GM21723 (cell line): ENCODE measurements at regions not wholly inside any gene's neighbourhood (a gene's known extent, or its start where the extent isn't known, plus 50 kb on each side); places are given as distances from the start of the nearest gene placed in this dataset.
"Not testable (repeated sequence)": the region's sequence is repeated elsewhere in the genome, so short reads cannot be mapped to it uniquely, and the experiment has no call there.

Experiments
- ATAC-seq: cut with Tn5 transposase; IDR thresholded peaks from one replicate; pipeline ENCODE4 v1.9.1; 2021; ENCODE audit warnings: mild to moderate bottlenecking, moderate library complexity; ENCODE audit not compliant: unreplicated experiment

- ATAC-seq = not testable (repeated sequence)
Observed at GRCh38 chr7:84880326-84880997, 306.4 kb downstream of the SEMA3D start.

DNA sequence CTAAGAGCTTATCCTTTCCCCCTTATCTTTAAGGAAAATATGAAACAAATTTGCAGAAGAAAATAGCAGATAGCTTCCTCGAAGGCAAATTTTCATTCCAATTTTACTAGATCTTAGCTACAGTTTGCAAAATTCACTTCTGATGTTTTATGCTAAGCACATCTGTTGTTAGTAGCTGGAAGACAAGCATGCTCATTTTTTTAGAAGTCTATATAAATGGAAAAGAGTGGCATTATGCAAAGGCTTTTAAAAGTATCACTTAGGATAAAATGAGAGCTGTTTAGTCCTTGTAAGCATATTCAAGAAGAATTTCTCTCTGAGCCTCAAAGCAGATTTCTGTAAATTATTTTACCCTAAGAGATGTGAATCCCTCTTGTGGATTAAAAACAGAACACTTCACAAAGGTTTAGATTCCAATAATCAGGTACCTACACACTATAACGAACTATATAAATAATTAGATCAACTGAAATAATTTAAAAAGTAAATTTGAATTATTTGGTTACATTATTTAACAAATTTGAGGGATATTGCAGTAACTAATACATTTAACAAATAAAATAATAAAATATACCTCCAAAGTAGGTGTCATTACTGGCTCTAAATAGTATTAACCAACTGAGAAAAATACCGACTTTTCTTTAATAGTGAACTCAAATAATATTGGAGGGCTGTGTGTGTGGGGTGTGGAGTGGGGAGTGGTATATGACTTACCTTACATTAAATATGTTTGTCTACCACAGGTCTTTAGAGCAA lies 307.1 kb downstream of the SEMA3D start:
- no peak for ATAC-seq

GRCh38 chr7:84877943-84878570 lies 308.8 kb downstream of the SEMA3D start:
- no peak for ATAC-seq

DNA sequence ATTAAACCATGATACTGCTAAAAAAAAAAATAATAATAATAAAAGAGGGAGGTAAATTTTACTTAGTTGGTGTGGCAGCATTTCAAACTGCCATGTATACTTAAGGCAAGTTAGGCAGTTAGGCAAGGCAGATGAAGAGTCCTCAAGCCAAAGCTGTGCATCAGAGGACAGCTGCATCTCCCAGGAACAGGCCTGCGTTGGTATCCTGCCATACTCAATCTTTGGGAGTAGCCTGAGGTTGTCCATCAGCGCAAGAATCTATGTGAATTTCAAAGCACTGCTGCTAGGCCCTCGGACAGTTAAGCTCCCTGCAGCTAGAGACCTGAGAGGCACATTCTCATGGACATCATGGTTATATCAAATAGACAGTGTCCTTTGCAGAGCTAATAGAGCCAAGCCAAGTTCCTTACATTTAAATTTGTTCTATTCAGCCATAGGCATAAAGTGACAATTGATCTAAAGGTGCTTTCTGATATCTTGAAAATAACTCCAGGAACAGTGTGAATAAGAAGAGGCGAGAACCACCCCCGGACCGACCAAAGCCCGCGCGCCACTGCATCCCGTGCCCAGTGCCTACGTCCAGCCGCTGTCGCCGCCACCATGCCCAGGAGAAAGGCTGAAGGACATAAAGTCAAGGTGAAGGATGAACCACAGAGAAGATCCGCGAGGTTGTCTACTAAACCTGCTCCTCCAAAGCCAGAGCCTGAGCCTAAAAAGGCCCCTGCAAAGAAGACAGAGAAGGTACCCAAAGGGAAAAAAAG lies 310.6 kb downstream of the SEMA3D start:
- ATAC-seq = no peak

GRCh38 chr7:84865560-84865959 lies 321.3 kb downstream of the SEMA3D start:
- ATAC-seq = no peak

- no peak for ATAC-seq
Observed at GRCh38 chr7:84857336-84857735, 329.5 kb downstream of the SEMA3D start.

DNA sequence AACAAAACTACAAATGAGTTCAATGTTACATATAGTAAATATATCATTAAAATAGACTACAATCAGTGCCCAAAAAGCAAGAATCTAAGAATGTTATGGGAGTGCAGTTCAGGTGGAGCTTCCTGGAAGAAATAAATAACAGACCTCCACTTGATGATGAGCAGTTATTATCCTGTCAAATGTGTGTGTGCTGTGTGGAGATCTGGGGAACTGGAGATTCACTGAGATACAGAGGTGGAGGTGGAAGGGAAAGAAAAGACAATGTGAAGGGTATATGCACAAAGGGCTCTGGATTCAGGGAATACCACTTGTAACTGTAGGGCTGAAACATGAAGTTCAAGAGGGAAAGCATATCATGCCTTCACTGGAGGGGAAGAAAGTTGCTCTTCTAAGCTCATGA lies 331.1 kb downstream of the SEMA3D start:
- ATAC-seq = no peak

DNA sequence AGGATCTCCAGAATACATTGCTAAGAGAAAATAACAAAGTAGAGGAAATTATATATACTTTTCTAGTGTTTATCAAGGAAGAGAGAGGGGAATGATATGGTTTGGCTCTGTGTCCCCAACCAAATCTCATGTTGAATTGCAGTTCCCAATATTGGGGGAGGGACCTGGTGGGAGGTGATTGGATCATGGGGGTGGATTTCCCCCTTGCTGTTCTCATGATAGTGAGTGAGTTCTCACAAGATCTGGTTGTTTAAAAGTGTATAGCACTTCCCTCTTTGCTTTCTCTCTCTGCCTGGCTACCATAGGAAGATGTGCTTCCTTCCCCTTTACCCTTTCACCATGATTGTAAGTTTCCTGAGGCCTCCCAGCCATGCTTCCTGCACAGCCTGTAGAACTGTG lies 337.9 kb downstream of the SEMA3D start:
- not testable (repeated sequence) for ATAC-seq

DNA sequence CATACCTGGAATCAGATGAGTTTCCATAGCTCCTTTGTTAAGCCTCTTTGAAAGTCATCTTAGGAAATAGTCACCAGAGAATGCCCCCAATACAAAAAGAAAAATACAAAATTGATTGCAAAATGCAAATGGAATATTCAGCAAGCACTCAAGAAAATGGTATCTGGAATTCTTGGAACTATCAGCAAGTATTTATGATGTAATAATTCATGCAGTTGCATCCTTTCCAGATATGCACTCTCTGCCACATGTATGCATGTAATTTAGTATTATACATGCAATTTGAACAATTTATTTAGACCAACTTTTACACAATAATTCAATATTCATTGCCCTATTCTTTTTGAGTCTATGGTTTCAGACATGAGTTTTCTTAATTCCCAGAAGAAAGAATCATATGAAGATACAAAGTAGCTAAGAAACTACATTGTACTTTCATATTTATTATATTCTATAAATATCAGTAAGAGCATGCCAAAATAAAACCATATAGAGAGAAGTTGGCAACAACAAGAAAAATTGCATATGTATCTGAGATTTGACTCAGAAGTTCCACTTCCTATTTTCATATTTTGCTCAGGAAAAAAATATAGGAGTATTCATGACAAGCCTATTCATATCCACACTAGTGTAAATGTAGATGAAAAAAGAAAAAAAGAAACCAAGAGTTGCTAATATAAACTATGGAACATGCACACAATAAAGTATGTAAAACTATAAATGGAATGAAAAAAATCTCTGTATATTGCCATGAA lies 338.5 kb downstream of the SEMA3D start:
- ATAC-seq = no peak

DNA sequence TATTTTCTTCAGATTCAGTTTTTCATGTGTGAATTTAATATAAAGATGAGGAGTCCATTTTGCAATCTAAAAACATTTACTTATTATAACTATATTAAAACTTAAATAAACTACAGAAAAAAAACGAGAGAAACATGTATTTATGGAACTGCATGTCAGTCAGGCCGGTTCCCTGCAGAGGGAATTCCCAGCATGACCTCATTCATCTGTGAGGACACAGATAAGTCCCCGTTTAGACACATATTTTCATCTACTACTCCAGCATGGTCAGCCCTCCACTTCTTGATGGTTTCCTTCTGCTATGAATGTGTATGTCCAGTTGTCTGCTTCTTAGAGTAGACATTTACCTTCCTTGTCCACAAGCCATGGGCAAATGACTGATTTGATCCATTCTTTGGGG lies 339.1 kb downstream of the SEMA3D start:
- no peak for ATAC-seq

DNA sequence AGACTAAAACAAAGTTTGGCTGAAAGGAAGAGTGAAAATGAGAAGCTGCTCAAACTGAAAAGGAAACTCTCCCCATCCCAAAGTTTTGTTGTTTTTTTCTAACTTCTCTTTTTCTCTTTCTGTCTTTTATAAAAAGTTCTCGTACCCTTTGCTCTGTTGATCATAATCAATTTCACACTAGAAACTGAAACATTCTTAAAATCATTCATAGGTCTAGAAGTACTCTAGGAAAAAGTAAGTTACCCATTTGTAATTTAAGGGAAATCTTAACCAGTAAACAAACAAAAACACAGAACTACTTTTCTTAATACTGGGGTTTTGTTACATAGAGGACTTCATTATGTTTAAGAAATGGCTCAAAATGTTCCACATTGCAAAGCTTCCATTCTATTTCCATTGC lies 339.8 kb downstream of the SEMA3D start:
- ATAC-seq = no peak

- ATAC-seq = no peak
Observed at GRCh38 chr7:84845971-84846370, 340.9 kb downstream of the SEMA3D start.

DNA sequence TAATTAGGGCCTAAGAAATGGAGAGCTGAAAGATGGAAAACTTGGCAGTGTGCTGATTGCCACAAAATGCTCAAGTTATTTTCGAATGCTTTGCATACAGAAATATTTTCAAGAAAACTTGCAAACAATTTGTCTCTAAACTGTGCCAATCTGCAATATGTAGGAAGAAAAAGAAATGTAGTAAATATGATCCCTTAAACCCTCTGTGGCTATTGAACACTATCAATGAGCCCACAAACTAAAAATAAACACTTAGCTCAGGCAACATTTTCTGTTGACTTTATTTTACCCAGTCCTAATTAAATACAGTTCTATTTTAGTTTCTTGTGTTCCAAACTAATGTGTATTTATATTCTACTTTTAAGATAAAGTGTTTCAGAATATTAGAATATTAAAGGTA lies 342.1 kb downstream of the SEMA3D start:
- no peak for ATAC-seq

GRCh38 chr7:84841809-84842208 lies 345.0 kb downstream of the SEMA3D start:
- no peak for ATAC-seq

GRCh38 chr7:84838857-84839256 lies 348.0 kb downstream of the SEMA3D start:
- ATAC-seq = no peak

- ATAC-seq = no peak
Observed at GRCh38 chr7:84837405-84837804, 349.5 kb downstream of the SEMA3D start.

- ATAC-seq = no peak
Observed at GRCh38 chr7:84829719-84830118, 357.1 kb downstream of the SEMA3D start.

GRCh38 chr7:84824057-84824651 lies 362.7 kb downstream of the SEMA3D start:
- no peak for ATAC-seq

DNA sequence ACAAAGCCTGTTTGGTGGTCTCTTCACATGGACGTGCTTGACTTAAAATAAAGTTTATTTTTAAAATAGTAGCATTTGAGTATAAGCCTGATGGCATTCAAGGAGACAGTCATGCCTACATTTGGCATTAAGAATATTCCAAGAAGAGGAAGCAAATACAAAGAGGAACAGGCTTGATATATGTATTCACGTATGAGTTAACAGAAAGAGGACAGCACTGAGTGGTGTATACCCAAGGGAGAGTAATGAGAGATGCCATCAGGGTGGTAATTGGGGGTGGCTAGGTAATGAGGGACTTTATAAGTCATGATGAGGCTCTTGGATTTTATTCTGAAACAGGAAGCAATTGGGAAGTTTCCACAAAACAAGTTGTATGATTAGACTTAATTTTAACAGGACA lies 363.3 kb downstream of the SEMA3D start:
- ATAC-seq = no peak

DNA sequence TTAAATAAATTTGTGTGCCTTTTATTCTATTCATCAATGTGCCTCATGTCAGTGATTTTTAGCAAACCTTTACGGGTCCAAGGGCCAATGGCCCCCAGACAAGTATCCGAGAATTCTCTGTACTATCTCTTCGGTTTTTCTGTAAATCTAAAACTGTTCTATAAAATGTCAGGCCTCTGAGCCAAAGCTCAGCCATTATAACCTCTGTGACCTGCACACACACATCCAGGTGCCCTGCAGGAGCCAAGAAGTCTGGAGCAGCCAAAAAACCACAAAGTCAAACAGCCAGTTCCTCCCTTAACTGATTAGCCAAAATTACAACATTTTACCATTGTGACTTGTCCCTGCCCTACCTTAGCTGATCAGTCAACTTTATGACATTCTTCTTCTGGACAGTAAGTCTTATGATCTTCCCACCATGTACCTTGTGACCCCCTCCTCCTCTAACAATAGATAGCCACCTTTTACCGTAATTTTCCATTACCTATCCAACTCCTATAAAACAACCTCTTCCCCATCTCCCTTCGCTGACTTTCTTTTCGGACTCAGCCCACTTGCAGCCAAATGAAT lies 363.8 kb downstream of the SEMA3D start:
- ATAC-seq = no peak
